ENCODE measurements at regions not wholly inside any gene's neighbourhood (a gene's known extent, or its start where the extent isn't known, plus 50 kb on each side); places are given as distances from the start of the nearest gene placed in this dataset.

GRCh38 chr5:118544887-118545449 is 443.4 kb downstream of the DTWD2 start:
- TF ChIP-seq CTCF (IDR thresholded peaks at IDR 0.05) = no peak
- TF ChIP-seq POLR2A (IDR thresholded peaks at IDR 0.05) = no peak

Data from thyroid gland (tissue), 4 donors.